Astrocyte (in vitro differentiated cells and primary cell): ENCODE measurements at regions not wholly inside any gene's neighbourhood (a gene's known extent, or its start where the extent isn't known, plus 50 kb on each side); places are given as distances from the start of the nearest gene placed in this dataset.

Experiments
- EZH2 ChIP-seq: IDR thresholded peaks from 2 replicates; pipeline ENCODE4 v1.6.1; 2012; ENCODE audit warnings: mild to moderate bottlenecking, low read length, inconsistent platforms; ENCODE audit not compliant: insufficient read depth
- TF ChIP-seq, protein P1 (sequence below): IDR thresholded peaks from 2 replicates; pipeline ENCODE4 v1.5.1; 2011; ENCODE audit warnings: low read depth, mild to moderate bottlenecking, inconsistent platforms, low read length, moderate library complexity; ENCODE audit not compliant: insufficient read depth

DNA sequence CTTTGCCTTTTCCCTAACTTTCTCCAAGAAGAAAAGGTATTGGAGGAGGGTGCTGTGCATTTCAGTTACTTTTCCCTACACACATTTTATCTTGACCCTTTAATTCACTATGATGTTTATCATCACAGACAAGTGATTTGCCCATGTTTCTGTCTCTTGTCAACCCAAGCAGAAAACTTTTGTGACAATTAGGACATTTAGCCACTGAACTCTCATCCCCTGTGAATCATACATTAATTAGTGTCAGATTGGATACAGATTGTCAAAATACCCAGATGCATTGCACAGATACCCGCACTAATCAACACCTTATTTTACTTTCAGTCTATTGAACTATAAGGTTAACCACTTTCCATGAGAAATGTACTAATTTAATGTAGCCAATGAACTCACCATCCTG lies 912.9 kb downstream of the SORCS1 start:
- TF ChIP-seq, protein P1, sequence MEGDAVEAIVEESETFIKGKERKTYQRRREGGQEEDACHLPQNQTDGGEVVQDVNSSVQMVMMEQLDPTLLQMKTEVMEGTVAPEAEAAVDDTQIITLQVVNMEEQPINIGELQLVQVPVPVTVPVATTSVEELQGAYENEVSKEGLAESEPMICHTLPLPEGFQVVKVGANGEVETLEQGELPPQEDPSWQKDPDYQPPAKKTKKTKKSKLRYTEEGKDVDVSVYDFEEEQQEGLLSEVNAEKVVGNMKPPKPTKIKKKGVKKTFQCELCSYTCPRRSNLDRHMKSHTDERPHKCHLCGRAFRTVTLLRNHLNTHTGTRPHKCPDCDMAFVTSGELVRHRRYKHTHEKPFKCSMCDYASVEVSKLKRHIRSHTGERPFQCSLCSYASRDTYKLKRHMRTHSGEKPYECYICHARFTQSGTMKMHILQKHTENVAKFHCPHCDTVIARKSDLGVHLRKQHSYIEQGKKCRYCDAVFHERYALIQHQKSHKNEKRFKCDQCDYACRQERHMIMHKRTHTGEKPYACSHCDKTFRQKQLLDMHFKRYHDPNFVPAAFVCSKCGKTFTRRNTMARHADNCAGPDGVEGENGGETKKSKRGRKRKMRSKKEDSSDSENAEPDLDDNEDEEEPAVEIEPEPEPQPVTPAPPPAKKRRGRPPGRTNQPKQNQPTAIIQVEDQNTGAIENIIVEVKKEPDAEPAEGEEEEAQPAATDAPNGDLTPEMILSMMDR, result no peak
- no peak for TF ChIP-seq EZH2
